GM21825 (cell line): ENCODE measurements at regions not wholly inside any gene's neighbourhood (a gene's known extent, or its start where the extent isn't known, plus 50 kb on each side); places are given as distances from the start of the nearest gene placed in this dataset.

Experiments used
- ATAC-seq: cut with Tn5 transposase; IDR thresholded peaks from one replicate; pipeline ENCODE4 v1.9.1; 2021; ENCODE audit warnings: mild to moderate bottlenecking, moderate library complexity; ENCODE audit not compliant: unreplicated experiment

GRCh38 chr13:91178099-91178498 lies 169.4 kb upstream of the MIR17HG start:
- no peak for ATAC-seq

- no peak for ATAC-seq
Observed at GRCh38 chr13:91181892-91182291, 165.6 kb upstream of the MIR17HG start.

- ATAC-seq: no peak
Observed at GRCh38 chr13:91184244-91184926, 163.1 kb upstream of the MIR17HG start.

GRCh38 chr13:91185294-91185863 lies 162.1 kb upstream of the MIR17HG start:
- ATAC-seq: no peak

GRCh38 chr13:91187522-91187921 lies 160.0 kb upstream of the MIR17HG start:
- ATAC-seq: no peak

GRCh38 chr13:91189506-91189905 lies 158.0 kb upstream of the MIR17HG start:
- ATAC-seq: no peak

GRCh38 chr13:91193358-91193757 lies 154.1 kb upstream of the MIR17HG start:
- no peak for ATAC-seq

GRCh38 chr13:91195789-91196188 lies 151.7 kb upstream of the MIR17HG start:
- no peak for ATAC-seq

- no peak for ATAC-seq
Observed at GRCh38 chr13:91196958-91197357, 150.5 kb upstream of the MIR17HG start.

- no peak for ATAC-seq
Observed at GRCh38 chr13:91199866-91200265, 147.6 kb upstream of the MIR17HG start.

GRCh38 chr13:91200486-91200885 lies 147.0 kb upstream of the MIR17HG start:
- ATAC-seq: no peak

- ATAC-seq: no peak
Observed at GRCh38 chr13:91203430-91203829, 144.1 kb upstream of the MIR17HG start.

GRCh38 chr13:91207261-91207660 lies 140.2 kb upstream of the MIR17HG start:
- ATAC-seq: no peak

GRCh38 chr13:91211510-91211909 lies 136.0 kb upstream of the MIR17HG start:
- ATAC-seq: no peak

GRCh38 chr13:91212231-91212630 lies 135.3 kb upstream of the MIR17HG start:
- no peak for ATAC-seq

- no peak for ATAC-seq
Observed at GRCh38 chr13:91214031-91214430, 133.5 kb upstream of the MIR17HG start.

GRCh38 chr13:91216928-91217700 lies 130.4 kb upstream of the MIR17HG start:
- no peak for ATAC-seq

- no peak for ATAC-seq
Observed at GRCh38 chr13:91219201-91219600, 128.3 kb upstream of the MIR17HG start.

- ATAC-seq: no peak
Observed at GRCh38 chr13:91220872-91221271, 126.6 kb upstream of the MIR17HG start.

- no peak for ATAC-seq
Observed at GRCh38 chr13:91228108-91228507, 119.4 kb upstream of the MIR17HG start.

- ATAC-seq: no peak
Observed at GRCh38 chr13:91228940-91229339, 118.5 kb upstream of the MIR17HG start.

GRCh38 chr13:91232716-91233115 lies 114.8 kb upstream of the MIR17HG start:
- no peak for ATAC-seq
